Esophagus squamous epithelium (tissue), 5 donors: ENCODE measurements at regions not wholly inside any gene's neighbourhood (a gene's known extent, or its start where the extent isn't known, plus 50 kb on each side); places are given as distances from the start of the nearest gene placed in this dataset.

ENCODE experiments used
- DNase-seq: peaks from one replicate; lab custom pipeline; 2025; lab: John Stamatoyannopoulos, UW
- H3K27ac ChIP-seq, 4 donors: fragments of 200-600 bp; sonication (generic); one replicate each; pipeline ENCODE4 v1.5.1; 2016 to 2019; ENCODE audit warnings: mild to moderate bottlenecking in 1 of 4
- H3K27me3 ChIP-seq, 4 donors: fragments of 200-600 bp; sonication (generic); 1 replicate in 3 of 4; 2 replicates in 1 of 4; pipeline versions ENCODE4 v1.5.1 to v1.6.0; 2017 to 2021; ENCODE audit warnings: antibody characterized with exemption in 1 of 4
- H3K36me3 ChIP-seq, 3 donors: fragments of 200-600 bp; sonication (generic); one replicate each; pipeline ENCODE4 v1.5.1; 2016 to 2019
- H3K4me1 ChIP-seq, 3 donors: fragments of 200-600 bp; sonication (generic); one replicate each; pipeline ENCODE4 v1.5.1; 2017 to 2019
- H3K4me3 ChIP-seq, 4 donors: fragments of 200-600 bp; sonication (generic); 1 replicate in 3 of 4; 2 replicates in 1 of 4; pipeline ENCODE4 v1.5.1; 2016 to 2019; ENCODE audit warnings: mild to moderate bottlenecking in 2 of 4, moderate library complexity in 1 of 4
- H3K9me3 ChIP-seq, 3 donors: fragments of 200-600 bp; sonication (generic); one replicate each; pipeline ENCODE4 v1.5.1; 2016 to 2019
- POLR2A ChIP-seq, 4 donors: fragments of 450-650 bp; IDR thresholded peaks; one replicate each; pipeline ENCODE4 v1.6.1; 2017; ENCODE audit warnings: antibody characterized with exemption in 4 of 4, mild to moderate bottlenecking in 4 of 4, moderate library complexity in 3 of 4
- WGBS, 2 donors: methylation state at CpG; one replicate each; pipeline ENCODE4 v1.1.5; 2018; 5-methylcytosine and 5-hydroxymethylcytosine counted together
- intact Hi-C: fragments of 100-400 bp; cut with DNase I; formaldehyde crosslinking; loops from one replicate; pipeline ENCODE4 v1.15.0; 2022
- TF ChIP-seq, protein P1 (sequence below), 6 experiments: fragments of 450-650 bp in 4 of 6; fragments of 200-600 bp in 2 of 6; sonication (generic) in 2 of 6; IDR thresholded peaks; one replicate each; pipeline ENCODE4 v1.5.1; 2016 to 2019; ENCODE audit warnings: antibody characterized with exemption in 6 of 6, mild to moderate bottlenecking in 4 of 6, moderate library complexity in 4 of 6
- donor health status: DM: yes; HTN: yes; CAD: no.

- peak overlapping the region in 3 of 4 donors; percentile 36 to 80 (median 67) for H3K27ac ChIP-seq
- 67% methylated on average over 5 to 6 of the region's 6 CpGs for WGBS, 2 donors
Measured at GRCh38 chr5:74250304-74251102, 390.0 kb downstream of the ENC1 start.

DNA sequence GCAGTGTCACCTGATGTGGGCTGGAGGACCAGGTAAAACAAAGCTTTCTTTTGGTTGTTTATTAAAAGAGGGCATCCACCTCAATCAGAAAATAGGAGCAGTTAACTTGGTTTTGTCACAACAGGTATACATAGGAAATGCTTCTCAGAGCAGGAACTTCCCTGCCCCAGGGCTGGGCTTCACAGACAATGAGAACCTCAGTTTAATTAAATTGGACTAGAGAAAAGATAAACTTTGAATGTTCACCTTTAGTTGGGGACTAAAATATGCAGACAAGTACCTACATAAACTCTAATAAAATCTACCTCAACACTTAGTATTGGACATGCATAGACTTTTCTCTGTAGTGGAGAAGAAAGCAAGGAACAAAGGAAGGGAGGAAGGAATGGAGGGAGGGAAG is 392.0 kb downstream of the ENC1 start:
- no peaks in the 10 kb centered on the region for H3K9me3 ChIP-seq
- intact Hi-C loops: no loop called here
- H3K36me3 ChIP-seq: no peaks in the 10 kb centered on the region
- H3K4me1 ChIP-seq: peaks cover 0 to 15% (median 12%) of the 10 kb centered on the region in 3 donors
- H3K27ac ChIP-seq: no peak overlapping the region
- no peaks in the 10 kb centered on the region for H3K27me3 ChIP-seq
- no peak for TF ChIP-seq POLR2A (IDR thresholded peaks at IDR 0.05)
- TF ChIP-seq, protein P1, sequence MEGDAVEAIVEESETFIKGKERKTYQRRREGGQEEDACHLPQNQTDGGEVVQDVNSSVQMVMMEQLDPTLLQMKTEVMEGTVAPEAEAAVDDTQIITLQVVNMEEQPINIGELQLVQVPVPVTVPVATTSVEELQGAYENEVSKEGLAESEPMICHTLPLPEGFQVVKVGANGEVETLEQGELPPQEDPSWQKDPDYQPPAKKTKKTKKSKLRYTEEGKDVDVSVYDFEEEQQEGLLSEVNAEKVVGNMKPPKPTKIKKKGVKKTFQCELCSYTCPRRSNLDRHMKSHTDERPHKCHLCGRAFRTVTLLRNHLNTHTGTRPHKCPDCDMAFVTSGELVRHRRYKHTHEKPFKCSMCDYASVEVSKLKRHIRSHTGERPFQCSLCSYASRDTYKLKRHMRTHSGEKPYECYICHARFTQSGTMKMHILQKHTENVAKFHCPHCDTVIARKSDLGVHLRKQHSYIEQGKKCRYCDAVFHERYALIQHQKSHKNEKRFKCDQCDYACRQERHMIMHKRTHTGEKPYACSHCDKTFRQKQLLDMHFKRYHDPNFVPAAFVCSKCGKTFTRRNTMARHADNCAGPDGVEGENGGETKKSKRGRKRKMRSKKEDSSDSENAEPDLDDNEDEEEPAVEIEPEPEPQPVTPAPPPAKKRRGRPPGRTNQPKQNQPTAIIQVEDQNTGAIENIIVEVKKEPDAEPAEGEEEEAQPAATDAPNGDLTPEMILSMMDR (IDR thresholded peaks at IDR 0.05): no peak
- no peak overlapping the region for H3K4me3 ChIP-seq
- DNase-seq: no peak

More at GRCh38 chr5:74250304-74251102, 390.0 kb downstream of the ENC1 start:
- no peak for DNase-seq
- intact Hi-C loops: no loop called here
- no peaks in the 10 kb centered on the region for H3K9me3 ChIP-seq
- H3K36me3 ChIP-seq: no peaks in the 10 kb centered on the region
- no peaks in the 10 kb centered on the region for H3K27me3 ChIP-seq
- no peak for TF ChIP-seq POLR2A (IDR thresholded peaks at IDR 0.05)
- TF ChIP-seq, protein P1 (IDR thresholded peaks at IDR 0.05): no peak
- H3K4me3 ChIP-seq: no peak overlapping the region
- H3K4me1 ChIP-seq: peaks cover 0 to 15% (median 12%) of the 10 kb centered on the region in 3 donors

GRCh38 chr5:74244406-74244805 is 396.1 kb downstream of the ENC1 start:
- H3K4me3 ChIP-seq: no peak overlapping the region
- intact Hi-C loops: no loop called here
- H3K27me3 ChIP-seq: no peaks in the 10 kb centered on the region
- no peaks in the 10 kb centered on the region for H3K36me3 ChIP-seq
- no peaks in the 10 kb centered on the region for H3K9me3 ChIP-seq
- peaks cover 0 to 17% (median 8%) of the 10 kb centered on the region in 3 donors for H3K4me1 ChIP-seq
- H3K27ac ChIP-seq: no peak overlapping the region
- no peak for DNase-seq
- TF ChIP-seq, protein P1 (IDR thresholded peaks at IDR 0.05): no peak
- no peak for TF ChIP-seq POLR2A (IDR thresholded peaks at IDR 0.05)
- 90 to 96% methylated on average over 3 of the region's 3 CpGs for WGBS, 2 donors

DNA sequence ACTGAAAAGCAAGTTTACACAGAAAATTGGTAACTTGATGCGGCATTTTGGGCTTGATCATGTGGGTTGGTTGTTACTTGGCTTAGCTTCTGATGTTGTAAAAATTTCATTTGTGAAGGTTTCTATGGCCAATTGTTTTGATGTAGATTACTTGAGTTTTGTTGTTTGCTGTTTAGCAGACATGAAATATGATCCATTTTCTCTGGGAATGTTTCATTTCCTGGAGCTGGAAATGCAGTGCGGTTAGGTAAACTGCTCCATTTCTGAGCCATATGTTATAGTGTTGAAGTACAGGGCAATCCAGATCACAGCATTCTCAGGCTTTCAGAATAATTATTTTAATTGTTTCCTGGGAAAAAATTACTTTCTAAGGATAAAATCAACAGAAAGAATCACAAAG is 396.9 kb downstream of the ENC1 start:
- TF ChIP-seq, protein P1 (IDR thresholded peaks at IDR 0.05): no peak
- no peak for TF ChIP-seq POLR2A (IDR thresholded peaks at IDR 0.05)
- no peaks in the 10 kb centered on the region for H3K9me3 ChIP-seq
- DNase-seq: no peak
- H3K36me3 ChIP-seq: no peaks in the 10 kb centered on the region
- H3K4me1 ChIP-seq: peaks cover 0 to 17% (median 8%) of the 10 kb centered on the region in 3 donors
- H3K4me3 ChIP-seq: no peak overlapping the region
- H3K27me3 ChIP-seq: no peaks in the 10 kb centered on the region
- intact Hi-C loops: no loop called here
- H3K27ac ChIP-seq: no peak overlapping the region
- 81 to 95% methylated on average over 2 of the region's 2 CpGs for WGBS, 2 donors

DNA sequence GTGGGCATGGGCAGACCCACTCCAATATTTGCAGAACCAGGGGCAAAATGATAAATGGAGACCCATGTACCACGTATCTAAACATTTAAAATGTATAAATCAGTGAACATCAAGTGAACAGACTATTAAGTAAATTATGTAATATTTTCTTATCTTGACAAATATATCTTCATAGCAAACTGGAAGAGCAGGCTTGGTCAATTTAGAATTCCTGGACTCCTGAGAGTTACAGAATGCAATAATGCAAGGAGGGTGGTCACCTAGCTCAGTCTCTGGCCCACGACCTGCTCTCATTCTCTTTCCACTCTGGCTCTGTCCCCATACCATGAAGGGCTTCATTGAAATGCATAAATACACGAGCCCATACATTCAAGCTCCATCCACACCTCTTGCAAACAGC is 398.0 kb downstream of the ENC1 start:
- intact Hi-C loops: no loop called here
- Histone ChIP-seq H3K9me3 (no peaks in the 10 kb centered on the region), H3K4me1 (peaks cover 0 to 17% (median 8%) of the 10 kb centered on the region in 3 donors), H3K27me3 (no peaks in the 10 kb centered on the region), H3K27ac (no peak overlapping the region), H3K36me3 (no peaks in the 10 kb centered on the region), H3K4me3 (no peak overlapping the region)
- no peak for DNase-seq
- 64% methylated on average over 3 of the region's 3 CpGs for WGBS, 2 donors
- no peak for TF ChIP-seq POLR2A (IDR thresholded peaks at IDR 0.05)
- TF ChIP-seq, protein P1 (IDR thresholded peaks at IDR 0.05): no peak
